Liver (tissue), 8 donors: ENCODE measurements at regions not wholly inside any gene's neighbourhood (a gene's known extent, or its start where the extent isn't known, plus 50 kb on each side); places are given as distances from the start of the nearest gene placed in this dataset.

Experiments
- DNase-seq: peaks from one replicate; pipeline ENCODE4 v3.0.0-alpha.2; 2017; ENCODE audit warnings: low spot score
- H3K27ac ChIP-seq, 2 donors: one replicate each; pipeline ENCODE4 v1.7.0; 2013; ENCODE audit warnings: inconsistent platforms in 2 of 2, low read length in 2 of 2, control low read depth in 1 of 2, low read depth in 1 of 2, mild to moderate bottlenecking in 1 of 2
- H3K27me3 ChIP-seq, 4 donors: one replicate each; pipeline versions ENCODE4 v1.6.1 to v1.7.0; 2013; ENCODE audit warnings: low read length in 3 of 4, inconsistent platforms in 1 of 4, mild to moderate bottlenecking in 1 of 4, moderate library complexity in 1 of 4; ENCODE audit not compliant: control insufficient read depth in 4 of 4, insufficient read depth in 4 of 4
- H3K36me3 ChIP-seq, 4 donors: one replicate each; pipeline versions ENCODE4 v1.6.1 to v1.7.0; 2013; ENCODE audit warnings: low read length in 3 of 4, mild to moderate bottlenecking in 3 of 4, low read depth in 1 of 4, moderate library complexity in 1 of 4; ENCODE audit not compliant: control insufficient read depth in 4 of 4, insufficient read depth in 3 of 4
- H3K4me1 ChIP-seq, 4 donors: one replicate each; pipeline versions ENCODE4 v1.6.1 to v1.7.0; 2013; ENCODE audit warnings: low read length in 3 of 4, mild to moderate bottlenecking in 3 of 4, moderate library complexity in 1 of 4; ENCODE audit not compliant: control insufficient read depth in 4 of 4, insufficient read depth in 4 of 4
- H3K4me3 ChIP-seq, 3 donors: one replicate each; pipeline versions ENCODE4 v1.6.1 to v1.7.0; 2013; ENCODE audit warnings: low read length in 3 of 3, control low read depth in 1 of 3, low read depth in 1 of 3, mild to moderate bottlenecking in 1 of 3
- H3K9ac ChIP-seq, 2 donors: one replicate each; pipeline ENCODE4 v1.7.0; 2013; ENCODE audit warnings: low read length in 2 of 2, mild to moderate bottlenecking in 2 of 2, moderate library complexity in 2 of 2, control low read depth in 1 of 2, low read depth in 1 of 2
- H3K9me3 ChIP-seq, 4 donors: one replicate each; pipeline versions ENCODE4 v1.6.1 to v1.7.0; 2013; ENCODE audit warnings: low read length in 3 of 4; ENCODE audit not compliant: control insufficient read depth in 4 of 4
- CTCF ChIP-seq: fragments of 150-350 bp; IDR thresholded peaks from 2 replicates; pipeline ENCODE4 v1.5.1; 2017; ENCODE audit warnings: improper control_type of control experiment, low read depth, low read length; ENCODE audit not compliant: missing input control
- EGR1 ChIP-seq, 2 donors: IDR thresholded peaks; 2 replicates each; pipeline ENCODE4 v1.6.1; 2016 to 2018; ENCODE audit warnings: antibody characterized with exemption in 2 of 2, low read depth in 2 of 2
- FOXA2 ChIP-seq: IDR thresholded peaks from 2 replicates; pipeline ENCODE4 v1.6.1; 2016; ENCODE audit warnings: antibody characterized with exemption
- HNF4A ChIP-seq, 2 donors: conservative IDR thresholded peaks; 2 replicates each; pipeline ENCODE4 v1.6.1; 2016; ENCODE audit warnings: antibody characterized with exemption in 2 of 2, mild to moderate bottlenecking in 2 of 2
- JUND ChIP-seq, 2 donors: IDR thresholded peaks; 2 replicates each; pipeline ENCODE4 v1.6.1; 2016; ENCODE audit warnings: antibody characterized with exemption in 2 of 2
- MAX ChIP-seq: IDR thresholded peaks from 2 replicates; pipeline ENCODE4 v1.6.1; 2016; ENCODE audit warnings: antibody characterized with exemption
- NR2F2 ChIP-seq: IDR thresholded peaks from 2 replicates; pipeline ENCODE4 v1.6.1; 2016; ENCODE audit warnings: antibody characterized with exemption
- RXRA ChIP-seq, 2 donors: IDR thresholded peaks; 2 replicates each; pipeline ENCODE4 v1.6.1; 2017 to 2018; ENCODE audit warnings: antibody characterized with exemption in 2 of 2, mild to moderate bottlenecking in 1 of 2
- SP1 ChIP-seq: IDR thresholded peaks from 2 replicates; pipeline ENCODE4 v1.6.1; 2018; ENCODE audit warnings: antibody characterized with exemption, mild to moderate bottlenecking
- TAF1 ChIP-seq: conservative IDR thresholded peaks from 2 replicates; pipeline ENCODE4 v1.6.1; 2016; ENCODE audit warnings: antibody characterized with exemption, mild to moderate bottlenecking
- YY1 ChIP-seq: IDR thresholded peaks from 2 replicates; pipeline ENCODE4 v1.6.1; 2016; ENCODE audit warnings: antibody characterized with exemption, mild to moderate bottlenecking
- ZBTB33 ChIP-seq: IDR thresholded peaks from 2 replicates; pipeline ENCODE4 v1.6.1; 2016; ENCODE audit warnings: antibody characterized with exemption
- WGBS: extraction: QIAGEN DNeasy Blood & Tissue Kit; methylation state at CpG from one replicate; pipeline ENCODE4 v1.1.7; 2013; 5-methylcytosine and 5-hydroxymethylcytosine counted together
- donor health status: healthy.
- donor health status: healthy.
- donor health status: healthy.
- donor health status: healthy.
- donor health status: healthy.

- TF ChIP-seq ZBTB33 = no peak
These were observed 91.9 kb upstream of the NEURL1B start (continued) for GRCh38 chr5:172548981-172549687.

- Histone ChIP-seq H3K27me3 (no peaks in the 10 kb centered on the region), H3K4me3 (no peak overlapping the region), H3K36me3 (no peaks in the 10 kb centered on the region), H3K9ac (no peak overlapping the region), H3K27ac (no peak overlapping the region), H3K4me1 (no peaks in the 10 kb centered on the region), H3K9me3 (no peaks in the 10 kb centered on the region)
- DNase-seq = no peak
- no peak for TF ChIP-seq TAF1
- TF ChIP-seq FOXA2 = no peak
- WGBS = 69% methylated on average over 6 of the region's 6 CpGs
These were observed 92.7 kb upstream of the NEURL1B start for GRCh38 chr5:172548311-172548731.

GRCh38 chr5:172546196-172546595 is 91.9 kb upstream of the SH3PXD2B start:
- WGBS = 89% methylated on average over 5 of the region's 5 CpGs
- Histone ChIP-seq H3K27ac (no peak overlapping the region), H3K27me3 (no peaks in the 10 kb centered on the region), H3K4me3 (no peak overlapping the region), H3K36me3 (no peaks in the 10 kb centered on the region), H3K9me3 (no peaks in the 10 kb centered on the region), H3K9ac (no peak overlapping the region), H3K4me1 (no peaks in the 10 kb centered on the region)
- no peak for TF ChIP-seq RXRA (IDR thresholded peaks at IDR 0.05)
- TF ChIP-seq CTCF = no peak
- no peak for TF ChIP-seq EGR1 (IDR thresholded peaks at IDR 0.05; ENCODE audit: low read depth in 2 of 2)
- no peak for TF ChIP-seq JUND (IDR thresholded peaks at IDR 0.05)
- TF ChIP-seq MAX = no peak
- no peak for TF ChIP-seq YY1
- no peak for TF ChIP-seq HNF4A (conservative IDR thresholded peaks at IDR 0.05)
- DNase-seq = no peak

GRCh38 chr5:172545291-172545801 is 91.0 kb upstream of the SH3PXD2B start:
- H3K4me1 ChIP-seq = no peaks in the 10 kb centered on the region
- no peaks in the 10 kb centered on the region for H3K27me3 ChIP-seq
- no peaks in the 10 kb centered on the region for H3K36me3 ChIP-seq
- H3K27ac ChIP-seq = no peak overlapping the region
- no peak for DNase-seq
- no peak for TF ChIP-seq NR2F2
- no peak for TF ChIP-seq SP1
- TF ChIP-seq EGR1 (IDR thresholded peaks at IDR 0.05; ENCODE audit: low read depth in 2 of 2) = no peak
- 80% methylated on average over 9 of the region's 9 CpGs for WGBS
- H3K9ac ChIP-seq = no peak overlapping the region
- no peak overlapping the region for H3K4me3 ChIP-seq
- no peaks in the 10 kb centered on the region for H3K9me3 ChIP-seq
